HepG2 (cell line): ENCODE measurements at regions not wholly inside any gene's neighbourhood (a gene's known extent, or its start where the extent isn't known, plus 50 kb on each side); places are given as distances from the start of the nearest gene placed in this dataset.

Experiments used
- ATAC-seq: fragments of 200-7000 bp; cut with Tn5 transposase; 3 replicates; pipeline ENCODE4 v1.9.1; 2020; ENCODE audit warnings: mild to moderate bottlenecking, moderate library complexity
- BruUV-seq: library from RNA; stranded (reverse); fragments of 400-500 nt; replicated peaks from 2 replicates; lab custom pipeline; 2021; lab: Mats Ljungman, UMichigan
- CTCF ChIA-PET: fragments of 300-600 bp; formaldehyde crosslinking; extraction: SDS; loops from one replicate; lab custom pipeline; 2021; ENCODE audit warnings: low total read pairs, inconsistent platforms, low intra/inter-chr PET ratio; lab: Yijun Ruan, JAX
- POLR2A ChIA-PET: fragments of 350-600 bp; sonication (Branson Sonifier 250); formaldehyde crosslinking; loops from one replicate; lab custom pipeline; 2020; ENCODE audit warnings: antibody characterized with exemption, inconsistent platforms; lab: Yijun Ruan, JAX
- DNase-seq: peaks from one replicate; pipeline ENCODE4 v3.0.0-alpha.2; 2015; ENCODE audit warnings: low spot score
- FAIRE-seq: peaks from 3 replicates; lab custom pipeline; 2011; peaks lifted over from hg19 to GRCh38; lab: Jason Lieb, UNC
- H2AFZ ChIP-seq: one replicate; pipeline ENCODE4 v1.6.1; 2011; ENCODE audit warnings: low read length, inconsistent platforms
- H3K27ac ChIP-seq: fragments of 300-600 bp; 3 replicates; pipeline ENCODE4 v1.8.0; 2011; ENCODE audit warnings: mixed run types, mild to moderate bottlenecking, mixed read lengths, low read length, inconsistent platforms; ENCODE audit not compliant: insufficient read depth; ENCODE audit errors: extremely low read length
- H3K27me3 ChIP-seq, 2 experiments: fragments of 200-600 bp in 1 of 2; 2 replicates in 1 of 2; 3 replicates in 1 of 2; pipeline versions ENCODE4 v1.6.0 to v1.8.0; 2011; ENCODE audit warnings: low read length in 2 of 2, mild to moderate bottlenecking in 2 of 2, moderate library complexity in 2 of 2, inconsistent platforms in 1 of 2; ENCODE audit not compliant: insufficient read depth in 2 of 2, control insufficient read depth in 1 of 2
- H3K36me3 ChIP-seq, 2 experiments: fragments of 200-600 bp in 1 of 2; replicated peaks in 1 of 2; 2 replicates in 1 of 2; 3 replicates in 1 of 2; pipeline versions ENCODE4 v1.5.1 to v1.8.0; 2011; ENCODE audit warnings: low read length in 2 of 2, inconsistent platforms in 1 of 2; ENCODE audit not compliant: insufficient read depth in 2 of 2, control insufficient read depth in 1 of 2
- H3K4me1 ChIP-seq: 2 replicates; pipeline ENCODE4 v1.5.1; 2012; ENCODE audit warnings: low read length, inconsistent platforms; ENCODE audit not compliant: insufficient read depth
- H3K4me2 ChIP-seq: 2 replicates; pipeline ENCODE4 v1.6.0; 2011; ENCODE audit warnings: low read depth, low read length, inconsistent platforms
- H3K4me3 ChIP-seq, 3 experiments: fragments of 200-600 bp in 1 of 3; sonication (generic), shearing (Covaris generic) in 1 of 3; replicated peaks in 1 of 3; 2 replicates each; pipeline ENCODE4 v1.5.1; 2011 to 2016; ENCODE audit warnings: low read length in 3 of 3, inconsistent platforms in 2 of 3, low read depth in 2 of 3, mild to moderate bottlenecking in 2 of 3, control low read depth in 1 of 3, mixed read lengths in 1 of 3; ENCODE audit not compliant: insufficient read depth in 1 of 3
- H3K79me2 ChIP-seq: one replicate; pipeline ENCODE4 v1.6.1; 2011; ENCODE audit warnings: low read length, inconsistent platforms; ENCODE audit not compliant: insufficient read depth
- H3K9ac ChIP-seq: 2 replicates; pipeline ENCODE4 v1.6.0; 2011; ENCODE audit warnings: mild to moderate bottlenecking, low read depth, low read length, inconsistent platforms; ENCODE audit not compliant: insufficient read depth
- H3K9me3 ChIP-seq: 2 replicates; pipeline ENCODE4 v1.5.1; 2012; ENCODE audit warnings: mild to moderate bottlenecking, low read length
- H4K20me1 ChIP-seq: 2 replicates; pipeline ENCODE4 v1.6.0; 2011; ENCODE audit warnings: inconsistent platforms, mild to moderate bottlenecking, low read length, moderate library complexity; ENCODE audit not compliant: insufficient read depth
- ARID5B ChIP-seq: IDR thresholded peaks from 2 replicates; pipeline ENCODE4 v1.4.0; 2020; ENCODE audit warnings: mild to moderate bottlenecking, missing genetic modification reagents
- GATAD2A ChIP-seq: IDR thresholded peaks from 2 replicates; pipeline ENCODE4 v1.6.1; 2016
- GMEB1 ChIP-seq: sonication (generic); formaldehyde crosslinking; IDR thresholded peaks from 2 replicates; pipeline ENCODE4 v1.5.1; 2020; ENCODE audit warnings: missing genetic modification reagents, mild to moderate bottlenecking, borderline replicate concordance
- JARID2 ChIP-seq: sonication (generic); formaldehyde crosslinking; IDR thresholded peaks from 2 replicates; pipeline ENCODE4 v1.8.1; 2023; ENCODE audit warnings: missing genetic modification reagents, inconsistent platforms; ENCODE audit not compliant: insufficient replicate concordance
- MTA1 ChIP-seq: sonication (generic); formaldehyde crosslinking; IDR thresholded peaks from 2 replicates; pipeline ENCODE4 v1.4.0; 2020; ENCODE audit warnings: missing genetic modification reagents, mild to moderate bottlenecking, borderline replicate concordance
- NR2F6 ChIP-seq, 2 experiments: IDR thresholded peaks; 2 replicates each; pipeline ENCODE4 v1.6.1; 2016; ENCODE audit warnings: antibody characterized with exemption in 1 of 2, mild to moderate bottlenecking in 1 of 2
- PCBP1 ChIP-seq: fragments of 200-400 bp; formaldehyde crosslinking; IDR thresholded peaks from 2 replicates; pipeline ENCODE4 v1.6.1; 2017; ENCODE audit warnings: mild to moderate bottlenecking, low read depth, low read length, borderline replicate concordance
- TAF15 ChIP-seq: fragments of 200-400 bp; formaldehyde crosslinking; IDR thresholded peaks from one replicate; pipeline ENCODE4 v1.6.1; 2018; ENCODE audit warnings: mild to moderate bottlenecking, low read depth, low read length; ENCODE audit not compliant: poor library complexity, severe bottlenecking
- ZNF672 ChIP-seq: sonication (generic); formaldehyde crosslinking; IDR thresholded peaks from 2 replicates; pipeline ENCODE4 v1.8.1; 2022; ENCODE audit warnings: missing genetic modification reagents
- WGBS: methylation state at CpG from one replicate; pipeline ENCODE4 v1.1.6; 2017; ENCODE audit warnings: low lambda C conversion rate; 5-methylcytosine and 5-hydroxymethylcytosine counted together
- in situ Hi-C: cut with HindIII; loops from 2 replicates; pipeline ENCODE4 v1.10.0; 2017; ENCODE audit warnings: low pct_unique_long_range_greater_than_20kb; ENCODE audit not compliant: extremely low pct_ligation_motif_present
- intact Hi-C: fragments of 100-400 bp; cut with micrococcal nuclease; formaldehyde crosslinking; loops from one replicate; pipeline ENCODE4 v1.10.0; 2022; ENCODE audit not compliant: unreplicated experiment
- TF ChIP-seq, protein P1 (sequence below): sonication (generic); formaldehyde crosslinking; conservative IDR thresholded peaks from 2 replicates; pipeline ENCODE4 v1.4.0; 2020; ENCODE audit warnings: mild to moderate bottlenecking, missing genetic modification reagents, moderate library complexity
- TF ChIP-seq, protein P2 (sequence below): sonication (generic); formaldehyde crosslinking; IDR thresholded peaks from 2 replicates; pipeline ENCODE4 v1.5.0; 2020; ENCODE audit warnings: mild to moderate bottlenecking, missing genetic modification reagents

DNA sequence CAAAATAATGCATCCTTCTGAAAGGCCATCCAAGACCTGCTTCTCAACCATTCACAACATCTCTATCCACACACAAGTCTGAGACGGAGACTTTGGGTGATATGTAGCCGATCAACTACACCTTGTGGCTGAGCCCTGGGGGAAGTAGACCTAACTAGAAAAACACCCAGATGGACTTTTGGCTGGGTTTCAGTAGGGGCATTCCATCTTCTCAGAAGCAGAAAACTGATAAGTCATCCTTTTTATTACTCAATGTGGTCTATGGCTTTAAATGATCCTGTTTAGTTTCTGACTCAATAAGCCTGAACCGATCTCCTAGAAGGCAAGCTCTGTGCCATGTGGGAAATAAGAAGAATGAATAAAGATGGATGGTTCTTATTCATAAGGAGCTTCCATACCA lies 82.5 kb upstream of the AFF2 start (continued):
- TF ChIP-seq, protein P1, sequence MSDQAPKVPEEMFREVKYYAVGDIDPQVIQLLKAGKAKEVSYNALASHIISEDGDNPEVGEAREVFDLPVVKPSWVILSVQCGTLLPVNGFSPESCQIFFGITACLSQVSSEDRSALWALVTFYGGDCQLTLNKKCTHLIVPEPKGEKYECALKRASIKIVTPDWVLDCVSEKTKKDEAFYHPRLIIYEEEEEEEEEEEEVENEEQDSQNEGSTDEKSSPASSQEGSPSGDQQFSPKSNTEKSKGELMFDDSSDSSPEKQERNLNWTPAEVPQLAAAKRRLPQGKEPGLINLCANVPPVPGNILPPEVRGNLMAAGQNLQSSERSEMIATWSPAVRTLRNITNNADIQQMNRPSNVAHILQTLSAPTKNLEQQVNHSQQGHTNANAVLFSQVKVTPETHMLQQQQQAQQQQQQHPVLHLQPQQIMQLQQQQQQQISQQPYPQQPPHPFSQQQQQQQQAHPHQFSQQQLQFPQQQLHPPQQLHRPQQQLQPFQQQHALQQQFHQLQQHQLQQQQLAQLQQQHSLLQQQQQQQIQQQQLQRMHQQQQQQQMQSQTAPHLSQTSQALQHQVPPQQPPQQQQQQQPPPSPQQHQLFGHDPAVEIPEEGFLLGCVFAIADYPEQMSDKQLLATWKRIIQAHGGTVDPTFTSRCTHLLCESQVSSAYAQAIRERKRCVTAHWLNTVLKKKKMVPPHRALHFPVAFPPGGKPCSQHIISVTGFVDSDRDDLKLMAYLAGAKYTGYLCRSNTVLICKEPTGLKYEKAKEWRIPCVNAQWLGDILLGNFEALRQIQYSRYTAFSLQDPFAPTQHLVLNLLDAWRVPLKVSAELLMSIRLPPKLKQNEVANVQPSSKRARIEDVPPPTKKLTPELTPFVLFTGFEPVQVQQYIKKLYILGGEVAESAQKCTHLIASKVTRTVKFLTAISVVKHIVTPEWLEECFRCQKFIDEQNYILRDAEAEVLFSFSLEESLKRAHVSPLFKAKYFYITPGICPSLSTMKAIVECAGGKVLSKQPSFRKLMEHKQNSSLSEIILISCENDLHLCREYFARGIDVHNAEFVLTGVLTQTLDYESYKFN = no peak
- TF ChIP-seq PCBP1 (no peak), NR2F6 (IDR thresholded peaks at IDR 0.05) (no peak), NR2F6 (CRISPR knock-in tag; IDR thresholded peaks at IDR 0.05) (no peak), ZNF672 (CRISPR knock-in tag) (no peak)

DNA sequence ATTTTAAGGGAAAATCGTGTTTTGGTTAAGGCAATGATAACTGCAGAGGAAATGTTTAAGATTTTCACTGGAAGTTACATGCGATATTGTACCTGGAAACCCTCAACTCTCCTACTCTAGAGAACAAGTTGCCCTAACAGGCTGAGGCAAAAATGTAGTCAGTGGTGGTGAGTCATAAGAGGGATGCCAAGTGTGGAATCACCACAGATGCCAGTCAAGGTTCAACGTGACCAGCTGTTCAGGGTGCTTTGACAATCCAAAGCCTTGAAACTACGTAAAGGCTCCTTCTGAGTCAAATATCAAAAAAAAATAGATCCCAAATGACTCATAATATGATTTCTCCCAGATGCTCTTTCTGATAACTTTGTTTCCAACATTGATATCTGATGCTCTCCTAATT lies 77.9 kb upstream of the AFF2 start:
- in situ Hi-C loops = no loop called here
- Histone ChIP-seq H2AFZ (no peak overlapping the region), H3K79me2 (no peaks in the 10 kb centered on the region)
- TF ChIP-seq ARID5B (CRISPR knock-in tag) (no peak), GATAD2A (no peak), TAF15 (no peak), MTA1 (no peak), GMEB1 (CRISPR knock-in tag) (no peak), JARID2 (CRISPR knock-in tag) (no peak)
- TF ChIP-seq, protein P2, sequence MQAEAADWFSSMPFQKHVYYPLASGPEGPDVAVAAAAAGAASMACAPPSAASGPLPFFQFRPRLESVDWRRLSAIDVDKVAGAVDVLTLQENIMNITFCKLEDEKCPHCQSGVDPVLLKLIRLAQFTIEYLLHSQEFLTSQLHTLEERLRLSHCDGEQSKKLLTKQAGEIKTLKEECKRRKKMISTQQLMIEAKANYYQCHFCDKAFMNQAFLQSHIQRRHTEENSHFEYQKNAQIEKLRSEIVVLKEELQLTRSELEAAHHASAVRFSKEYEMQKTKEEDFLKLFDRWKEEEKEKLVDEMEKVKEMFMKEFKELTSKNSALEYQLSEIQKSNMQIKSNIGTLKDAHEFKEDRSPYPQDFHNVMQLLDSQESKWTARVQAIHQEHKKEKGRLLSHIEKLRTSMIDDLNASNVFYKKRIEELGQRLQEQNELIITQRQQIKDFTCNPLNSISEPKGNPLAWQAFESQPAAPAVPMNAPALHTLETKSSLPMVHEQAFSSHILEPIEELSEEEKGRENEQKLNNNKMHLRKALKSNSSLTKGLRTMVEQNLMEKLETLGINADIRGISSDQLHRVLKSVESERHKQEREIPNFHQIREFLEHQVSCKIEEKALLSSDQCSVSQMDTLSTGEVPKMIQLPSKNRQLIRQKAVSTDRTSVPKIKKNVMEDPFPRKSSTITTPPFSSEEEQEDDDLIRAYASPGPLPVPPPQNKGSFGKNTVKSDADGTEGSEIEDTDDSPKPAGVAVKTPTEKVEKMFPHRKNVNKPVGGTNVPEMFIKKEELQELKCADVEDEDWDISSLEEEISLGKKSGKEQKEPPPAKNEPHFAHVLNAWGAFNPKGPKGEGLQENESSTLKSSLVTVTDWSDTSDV = no peak

More for the DNA sequence above, 77.9 kb upstream of the AFF2 start:
- DNase-seq (no peak), ATAC-seq (no peak), FAIRE-seq (no peak)
- POLR2A ChIA-PET = no interaction called here
- H3K4me1 ChIP-seq = no peaks in the 10 kb centered on the region
- no peak overlapping the region for H3K27ac ChIP-seq
- no TSS peak for BruUV-seq
- no peaks in the 10 kb centered on the region for H4K20me1 ChIP-seq
- H3K9ac ChIP-seq = no peak overlapping the region
- H3K9me3 ChIP-seq = no peaks in the 10 kb centered on the region
- 0% methylated on average over 3 of the region's 4 CpGs for WGBS
- H3K4me2 ChIP-seq = no peak overlapping the region
- intact Hi-C loops = no loop called here
- H3K27me3 ChIP-seq = no peaks in the 10 kb centered on the region
- H3K4me3 ChIP-seq = no peak overlapping the region
- no peaks in the 10 kb centered on the region for H3K36me3 ChIP-seq
- CTCF ChIA-PET = no interaction called here
